HCT116 (cell line): ENCODE measurements at regions not wholly inside any gene's neighbourhood (a gene's known extent, or its start where the extent isn't known, plus 50 kb on each side); places are given as distances from the start of the nearest gene placed in this dataset.

Experiments
- ATF3 ChIP-seq: IDR thresholded peaks from 2 replicates; pipeline ENCODE4 v1.6.1; 2012
- CEBPB ChIP-seq: IDR thresholded peaks from 2 replicates; pipeline ENCODE4 v1.6.1; 2012; ENCODE audit warnings: low read depth
- CTCF ChIP-seq, 3 experiments: fragments of 200-600 bp in 1 of 3; sonication (generic) in 1 of 3; IDR thresholded peaks in 2 of 3; conservative IDR thresholded peaks in 1 of 3; 2 replicates each; pipeline ENCODE4 v1.5.1; 2012 to 2017; ENCODE audit warnings: low read depth in 2 of 3, low read length in 2 of 3, antibody characterized with exemption in 1 of 3, borderline replicate concordance in 1 of 3, control low read depth in 1 of 3, mild to moderate bottlenecking in 1 of 3, mixed read lengths in 1 of 3, mixed run types in 1 of 3, moderate library complexity in 1 of 3; ENCODE audit not compliant: insufficient read depth in 1 of 3
- JUND ChIP-seq: IDR thresholded peaks from 2 replicates; pipeline ENCODE4 v1.6.1; 2012
- POLR2A ChIP-seq: IDR thresholded peaks from 2 replicates; pipeline ENCODE4 v1.7.0; 2011; ENCODE audit warnings: borderline replicate concordance; ENCODE audit not compliant: insufficient read depth, insufficient read length; ENCODE audit errors: extremely low read depth
- SRF ChIP-seq: IDR thresholded peaks from 2 replicates; pipeline ENCODE4 v1.6.1; 2012; ENCODE audit warnings: low read depth

- TF ChIP-seq SRF = no peak
- TF ChIP-seq POLR2A = no peak
- TF ChIP-seq CEBPB = no peak
- no peak for TF ChIP-seq CTCF (IDR thresholded peaks at IDR 0.05 in 2 of 3, conservative IDR thresholded peaks at IDR 0.05 in 1 of 3; ENCODE audit: borderline replicate concordance in 1 of 3, insufficient read depth in 1 of 3, low read depth in 2 of 3, low read length in 2 of 3)
- no peak for TF ChIP-seq JUND
- TF ChIP-seq ATF3 = no peak
Measured at GRCh38 chr5:71862507-71863060, 143.5 kb downstream of the CARTPT start.
